Liver (tissue), 8 donors: ENCODE measurements at regions not wholly inside any gene's neighbourhood (a gene's known extent, or its start where the extent isn't known, plus 50 kb on each side); places are given as distances from the start of the nearest gene placed in this dataset.

Source experiments
- DNase-seq: peaks from one replicate; pipeline ENCODE4 v3.0.0-alpha.2; 2017; ENCODE audit warnings: low spot score
- H3K27ac ChIP-seq, 2 donors: one replicate each; pipeline ENCODE4 v1.7.0; 2013; ENCODE audit warnings: inconsistent platforms in 2 of 2, low read length in 2 of 2, control low read depth in 1 of 2, low read depth in 1 of 2, mild to moderate bottlenecking in 1 of 2
- H3K27me3 ChIP-seq, 4 donors: one replicate each; pipeline versions ENCODE4 v1.6.1 to v1.7.0; 2013; ENCODE audit warnings: low read length in 3 of 4, inconsistent platforms in 1 of 4, mild to moderate bottlenecking in 1 of 4, moderate library complexity in 1 of 4; ENCODE audit not compliant: control insufficient read depth in 4 of 4, insufficient read depth in 4 of 4
- H3K36me3 ChIP-seq, 4 donors: one replicate each; pipeline versions ENCODE4 v1.6.1 to v1.7.0; 2013; ENCODE audit warnings: low read length in 3 of 4, mild to moderate bottlenecking in 3 of 4, low read depth in 1 of 4, moderate library complexity in 1 of 4; ENCODE audit not compliant: control insufficient read depth in 4 of 4, insufficient read depth in 3 of 4
- H3K4me1 ChIP-seq, 4 donors: one replicate each; pipeline versions ENCODE4 v1.6.1 to v1.7.0; 2013; ENCODE audit warnings: low read length in 3 of 4, mild to moderate bottlenecking in 3 of 4, moderate library complexity in 1 of 4; ENCODE audit not compliant: control insufficient read depth in 4 of 4, insufficient read depth in 4 of 4
- H3K4me3 ChIP-seq, 3 donors: one replicate each; pipeline versions ENCODE4 v1.6.1 to v1.7.0; 2013; ENCODE audit warnings: low read length in 3 of 3, control low read depth in 1 of 3, low read depth in 1 of 3, mild to moderate bottlenecking in 1 of 3
- H3K9ac ChIP-seq, 2 donors: one replicate each; pipeline ENCODE4 v1.7.0; 2013; ENCODE audit warnings: low read length in 2 of 2, mild to moderate bottlenecking in 2 of 2, moderate library complexity in 2 of 2, control low read depth in 1 of 2, low read depth in 1 of 2
- H3K9me3 ChIP-seq, 4 donors: one replicate each; pipeline versions ENCODE4 v1.6.1 to v1.7.0; 2013; ENCODE audit warnings: low read length in 3 of 4; ENCODE audit not compliant: control insufficient read depth in 4 of 4
- ATF3 ChIP-seq: IDR thresholded peaks from 2 replicates; pipeline ENCODE4 v1.6.1; 2016; ENCODE audit warnings: antibody characterized with exemption
- CTCF ChIP-seq: fragments of 150-350 bp; IDR thresholded peaks from 2 replicates; pipeline ENCODE4 v1.5.1; 2017; ENCODE audit warnings: improper control_type of control experiment, low read depth, low read length; ENCODE audit not compliant: missing input control
- FOXA1 ChIP-seq: IDR thresholded peaks from 2 replicates; pipeline ENCODE4 v1.6.1; 2016; ENCODE audit warnings: antibody characterized with exemption
- FOXA2 ChIP-seq: IDR thresholded peaks from 2 replicates; pipeline ENCODE4 v1.6.1; 2016; ENCODE audit warnings: antibody characterized with exemption
- GABPA ChIP-seq, 2 donors: IDR thresholded peaks in 1 of 2; conservative IDR thresholded peaks in 1 of 2; 2 replicates each; pipeline ENCODE4 v1.6.1; 2016; ENCODE audit warnings: antibody characterized with exemption in 2 of 2, mild to moderate bottlenecking in 1 of 2, moderate library complexity in 1 of 2
- HNF4A ChIP-seq, 2 donors: conservative IDR thresholded peaks; 2 replicates each; pipeline ENCODE4 v1.6.1; 2016; ENCODE audit warnings: antibody characterized with exemption in 2 of 2, mild to moderate bottlenecking in 2 of 2
- HNF4G ChIP-seq: IDR thresholded peaks from 2 replicates; pipeline ENCODE4 v1.6.1; 2016; ENCODE audit warnings: antibody characterized with exemption
- JUND ChIP-seq, 2 donors: IDR thresholded peaks; 2 replicates each; pipeline ENCODE4 v1.6.1; 2016; ENCODE audit warnings: antibody characterized with exemption in 2 of 2
- MAX ChIP-seq: IDR thresholded peaks from 2 replicates; pipeline ENCODE4 v1.6.1; 2016; ENCODE audit warnings: antibody characterized with exemption
- NR2F2 ChIP-seq: IDR thresholded peaks from 2 replicates; pipeline ENCODE4 v1.6.1; 2016; ENCODE audit warnings: antibody characterized with exemption
- REST ChIP-seq: IDR thresholded peaks from 2 replicates; pipeline ENCODE4 v1.6.1; 2016; ENCODE audit warnings: antibody characterized with exemption, mild to moderate bottlenecking
- RXRA ChIP-seq, 2 donors: IDR thresholded peaks; 2 replicates each; pipeline ENCODE4 v1.6.1; 2017 to 2018; ENCODE audit warnings: antibody characterized with exemption in 2 of 2, mild to moderate bottlenecking in 1 of 2
- SP1 ChIP-seq: IDR thresholded peaks from 2 replicates; pipeline ENCODE4 v1.6.1; 2018; ENCODE audit warnings: antibody characterized with exemption, mild to moderate bottlenecking
- TAF1 ChIP-seq: conservative IDR thresholded peaks from 2 replicates; pipeline ENCODE4 v1.6.1; 2016; ENCODE audit warnings: antibody characterized with exemption, mild to moderate bottlenecking
- YY1 ChIP-seq: IDR thresholded peaks from 2 replicates; pipeline ENCODE4 v1.6.1; 2016; ENCODE audit warnings: antibody characterized with exemption, mild to moderate bottlenecking
- ZBTB33 ChIP-seq: IDR thresholded peaks from 2 replicates; pipeline ENCODE4 v1.6.1; 2016; ENCODE audit warnings: antibody characterized with exemption
- WGBS: extraction: QIAGEN DNeasy Blood & Tissue Kit; methylation state at CpG from one replicate; pipeline ENCODE4 v1.1.7; 2013; 5-methylcytosine and 5-hydroxymethylcytosine counted together
- donor health status: healthy.
- donor health status: healthy.
- donor health status: healthy.
- donor health status: healthy.
- donor health status: healthy.

- H3K9me3 ChIP-seq = no peaks in the 10 kb centered on the region
- no peak for DNase-seq
- no peak overlapping the region for H3K9ac ChIP-seq
- no peak for TF ChIP-seq FOXA2
- no peak for TF ChIP-seq FOXA1
- no peak for TF ChIP-seq YY1
- TF ChIP-seq CTCF = no peak
- TF ChIP-seq GABPA (IDR thresholded peaks at IDR 0.05 in 1 of 2, conservative IDR thresholded peaks at IDR 0.05 in 1 of 2) = no peak
- TF ChIP-seq JUND (IDR thresholded peaks at IDR 0.05) = no peak
- no peak for TF ChIP-seq REST
- no peak for TF ChIP-seq RXRA (IDR thresholded peaks at IDR 0.05)
- no peak for TF ChIP-seq ATF3
- TF ChIP-seq SP1 = no peak
- no peak for TF ChIP-seq TAF1
- H3K27me3 ChIP-seq = peaks cover 0 to 4% (median 0%) of the 10 kb centered on the region in 4 donors
- no peak overlapping the region for H3K4me3 ChIP-seq
- H3K36me3 ChIP-seq = no peaks in the 10 kb centered on the region
- H3K4me1 ChIP-seq = no peaks in the 10 kb centered on the region
- no peak overlapping the region for H3K27ac ChIP-seq
Observed at GRCh38 chr12:53817021-53817389, 65.2 kb upstream of the CISTR start.

- DNase-seq = no peak
- peaks cover 0 to 8% (median 3%) of the 10 kb centered on the region in 4 donors for H3K4me1 ChIP-seq
- H3K27ac ChIP-seq = no peak overlapping the region
- H3K9ac ChIP-seq = no peak overlapping the region
- H3K27me3 ChIP-seq = peaks cover 0 to 4% (median 0%) of the 10 kb centered on the region in 4 donors
- no peaks in the 10 kb centered on the region for H3K36me3 ChIP-seq
- WGBS = 87% methylated on average over 3 of the region's 3 CpGs
- no peaks in the 10 kb centered on the region for H3K9me3 ChIP-seq
- H3K4me3 ChIP-seq = no peak overlapping the region
- TF ChIP-seq NR2F2 (no peak), HNF4A (conservative IDR thresholded peaks at IDR 0.05) (no peak), RXRA (IDR thresholded peaks at IDR 0.05) (no peak), MAX (no peak), ZBTB33 (no peak), TAF1 (no peak), CTCF (no peak), FOXA2 (no peak), FOXA1 (no peak), HNF4G (no peak), ATF3 (no peak), YY1 (no peak), REST (no peak)
Observed at GRCh38 chr12:53820514-53821306, 68.9 kb upstream of the CISTR start.
